GM19395 (cell line): ENCODE measurements at regions not wholly inside any gene's neighbourhood (a gene's known extent, or its start where the extent isn't known, plus 50 kb on each side); places are given as distances from the start of the nearest gene placed in this dataset.

Source experiments
- ATAC-seq: cut with Tn5 transposase; IDR thresholded peaks from one replicate; pipeline ENCODE4 v1.9.1; 2021; ENCODE audit warnings: mild to moderate bottlenecking, moderate library complexity; ENCODE audit not compliant: unreplicated experiment

DNA sequence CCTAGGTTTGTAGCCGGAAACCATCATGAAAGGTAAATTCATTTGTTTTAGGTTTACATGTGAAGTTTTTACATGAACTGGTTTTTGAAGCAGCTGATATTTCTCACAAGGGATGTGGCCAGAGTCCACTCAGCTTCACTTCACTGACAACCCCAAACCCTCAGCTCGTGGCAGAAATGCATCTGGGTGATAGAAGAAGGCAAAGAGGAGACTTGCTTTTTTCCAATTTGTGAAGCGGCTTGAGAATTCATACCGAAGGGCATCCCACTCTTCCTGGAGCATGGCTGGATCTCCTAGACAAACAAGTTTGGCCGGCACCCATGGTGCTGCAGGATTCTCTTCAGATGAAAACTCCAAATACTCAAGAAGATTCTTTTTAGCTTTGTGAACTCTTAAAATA lies 392.8 kb upstream of the CNR1 start:
- no peak for ATAC-seq

GRCh38 chr6:88556663-88557062 lies 390.5 kb upstream of the CNR1 start:
- ATAC-seq = no peak

- no peak for ATAC-seq
Observed at GRCh38 chr6:88548891-88549505, 382.9 kb upstream of the CNR1 start.

- no peak for ATAC-seq
Observed at GRCh38 chr6:88547768-88548167, 381.6 kb upstream of the CNR1 start.

DNA sequence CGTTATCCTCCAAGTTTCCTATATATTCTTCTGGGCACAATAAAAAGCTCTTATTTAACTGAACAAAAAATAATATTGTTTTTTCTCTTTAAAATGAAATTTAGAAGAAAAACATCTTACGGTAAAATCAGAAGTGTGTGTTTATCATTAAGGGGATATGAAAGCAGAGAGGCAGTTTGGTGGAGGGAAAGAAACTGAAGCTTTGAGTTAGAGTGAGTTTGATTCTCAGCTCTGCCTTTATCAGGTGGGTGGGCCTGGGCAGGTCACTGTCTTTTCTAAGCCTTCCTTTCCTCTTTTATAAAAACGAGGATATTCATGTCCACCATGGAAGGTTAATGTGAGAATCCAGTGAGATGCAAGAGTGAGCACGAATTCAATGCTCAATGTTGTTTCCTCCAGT lies 379.8 kb upstream of the CNR1 start:
- ATAC-seq = no peak

DNA sequence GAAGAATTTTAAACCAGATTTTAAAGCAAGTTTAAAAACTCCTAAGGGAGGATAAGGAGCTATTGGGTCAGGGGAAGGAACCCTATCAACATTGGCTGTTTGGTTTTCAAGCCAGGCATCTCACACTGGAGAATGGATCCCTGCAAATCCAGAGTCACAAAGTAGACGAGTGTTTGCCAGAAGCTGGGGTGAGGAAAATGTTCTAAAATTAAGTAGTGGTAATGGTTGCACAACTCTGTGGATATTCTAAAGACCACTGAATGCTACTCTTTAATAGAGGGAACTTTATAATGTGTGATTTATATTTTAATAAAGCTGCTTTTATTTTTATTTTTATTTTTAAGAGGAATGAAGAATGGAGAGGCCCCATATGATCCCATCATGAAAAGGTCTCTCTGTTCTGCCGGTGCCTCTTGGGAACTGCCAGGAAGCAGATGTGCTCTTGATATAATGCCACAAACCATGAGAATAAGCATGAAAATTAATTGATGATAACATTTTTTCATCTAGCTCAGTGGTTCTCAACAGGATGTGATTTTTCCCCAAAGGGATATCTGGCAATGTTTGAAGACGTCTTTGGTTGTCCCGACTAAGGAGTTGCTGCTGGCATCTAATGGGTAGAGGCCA lies 379.0 kb upstream of the CNR1 start:
- ATAC-seq = no peak

- ATAC-seq = no peak
Observed at GRCh38 chr6:88539295-88539764, 373.2 kb upstream of the CNR1 start.

GRCh38 chr6:88538840-88539239 lies 372.7 kb upstream of the CNR1 start:
- no peak for ATAC-seq

DNA sequence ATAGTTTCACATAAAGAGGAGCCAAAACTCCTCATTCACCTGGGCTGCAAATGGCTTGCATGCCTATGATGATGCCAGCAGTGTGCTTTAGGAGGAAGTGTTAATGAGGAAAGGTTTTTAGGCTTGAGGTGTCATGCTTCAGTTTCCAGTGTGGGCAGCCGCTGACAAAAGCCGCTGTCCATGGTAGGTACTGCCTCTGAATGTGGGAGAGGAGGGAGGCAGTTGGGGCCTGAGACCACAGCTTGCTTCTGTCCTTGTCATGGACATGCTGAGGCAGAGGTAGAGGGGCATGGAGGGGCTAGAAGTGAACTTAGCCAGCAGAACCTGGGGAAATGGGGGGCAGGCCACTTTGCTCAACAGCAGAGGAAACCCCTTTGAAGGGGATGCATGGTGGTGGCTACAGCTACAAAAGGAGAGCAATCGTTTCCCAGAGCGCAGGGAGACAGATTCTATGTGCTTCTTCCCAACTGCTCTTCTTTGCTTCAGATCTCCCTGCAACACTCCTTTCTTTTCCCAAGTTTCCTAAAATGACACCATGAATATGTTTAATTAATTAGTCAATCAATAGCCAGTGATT lies 372.1 kb upstream of the CNR1 start:
- no peak for ATAC-seq

GRCh38 chr6:88536071-88536625 lies 370.0 kb upstream of the CNR1 start:
- ATAC-seq = no peak

- ATAC-seq = no peak
Observed at GRCh38 chr6:88535306-88535705, 369.2 kb upstream of the CNR1 start.

GRCh38 chr6:88532241-88532860 lies 366.2 kb upstream of the CNR1 start:
- ATAC-seq = no peak

DNA sequence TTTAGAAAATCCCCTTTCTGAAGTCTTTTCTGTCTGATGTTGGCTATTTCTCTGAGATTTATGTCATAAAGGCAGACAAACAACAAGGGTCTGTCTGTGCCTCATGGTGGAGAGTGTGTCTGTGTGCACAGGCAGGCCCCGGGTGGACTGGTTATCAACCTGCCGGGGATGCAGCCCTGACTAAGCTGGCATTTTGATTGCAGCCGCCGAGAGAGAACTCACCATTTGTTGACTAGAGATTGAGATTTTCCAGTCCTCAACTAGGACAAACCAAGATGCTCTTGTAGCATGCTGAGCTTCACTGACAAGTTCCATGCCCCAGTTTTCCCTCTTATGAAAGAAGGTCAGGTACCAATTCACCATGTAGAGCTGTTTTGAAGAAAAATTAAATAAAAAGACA lies 363.6 kb upstream of the CNR1 start:
- no peak for ATAC-seq

DNA sequence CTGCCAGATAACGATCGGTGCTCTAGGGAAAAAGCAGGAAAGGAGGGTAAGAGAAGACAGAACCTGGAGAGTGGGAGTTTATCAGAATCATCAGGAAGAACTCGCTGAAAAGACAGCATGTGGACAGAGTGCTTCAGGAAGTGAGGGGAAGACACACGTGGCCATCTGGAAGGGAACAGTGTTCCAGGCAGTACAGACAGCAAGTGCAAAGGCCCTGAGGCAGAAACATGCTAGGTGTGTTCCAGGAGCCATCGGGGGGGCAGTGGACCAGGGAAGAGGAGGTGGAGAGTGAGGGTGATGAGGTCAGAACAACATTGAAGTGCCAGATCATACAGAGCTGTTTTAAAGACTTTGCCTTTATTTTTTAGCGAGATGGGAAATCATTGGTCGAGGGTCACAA lies 354.3 kb upstream of the CNR1 start:
- ATAC-seq = no peak

DNA sequence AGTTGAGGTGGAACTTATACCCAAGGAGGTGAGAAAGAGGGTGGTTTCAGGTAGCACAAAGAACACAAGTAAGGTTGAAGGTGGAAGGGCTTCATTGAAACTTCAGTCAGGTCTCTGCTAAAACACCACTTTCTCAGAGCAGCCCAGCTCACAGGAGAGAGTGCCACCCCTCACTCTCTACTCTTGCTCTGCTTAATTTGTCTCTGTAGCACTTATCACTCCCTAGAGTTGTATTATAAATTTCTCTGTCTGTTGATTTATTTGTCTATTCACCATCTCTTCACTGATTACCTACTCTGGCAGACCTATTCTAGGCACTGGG lies 353.8 kb upstream of the CNR1 start:
- ATAC-seq = no peak

DNA sequence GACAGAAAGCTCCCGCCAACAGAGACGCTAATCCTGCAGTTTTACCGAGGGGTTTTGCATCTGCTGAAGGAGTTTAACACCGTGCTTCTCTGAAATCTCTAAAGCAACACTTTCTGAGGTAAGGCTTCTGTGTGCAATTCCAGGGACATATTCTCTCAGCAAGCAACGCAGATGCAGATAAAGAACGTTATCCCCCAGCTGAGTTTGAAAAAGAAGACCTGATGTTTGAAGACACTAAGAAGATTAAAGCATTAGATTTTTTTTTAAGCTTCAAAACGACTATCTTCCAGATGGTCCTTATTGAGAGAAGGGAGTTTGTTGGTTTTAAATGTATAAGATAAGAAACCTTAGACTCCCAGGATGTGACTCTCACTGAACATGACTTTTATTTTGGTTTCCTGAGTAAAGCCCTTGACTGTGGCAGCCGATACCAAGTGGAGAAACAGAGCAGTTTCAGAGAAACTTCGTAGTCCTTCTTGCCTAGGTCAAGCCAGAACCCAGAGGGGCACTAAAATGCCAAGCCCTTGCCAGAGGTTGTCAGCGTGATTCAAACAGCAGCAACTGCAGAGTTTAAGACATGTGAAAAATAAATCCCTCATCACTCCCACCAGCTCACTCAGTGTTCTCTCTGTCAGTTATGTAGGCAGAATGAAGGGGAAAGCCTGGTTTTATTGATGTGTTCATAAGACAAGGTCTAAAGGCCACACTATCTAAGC lies 353.3 kb upstream of the CNR1 start:
- no peak for ATAC-seq

DNA sequence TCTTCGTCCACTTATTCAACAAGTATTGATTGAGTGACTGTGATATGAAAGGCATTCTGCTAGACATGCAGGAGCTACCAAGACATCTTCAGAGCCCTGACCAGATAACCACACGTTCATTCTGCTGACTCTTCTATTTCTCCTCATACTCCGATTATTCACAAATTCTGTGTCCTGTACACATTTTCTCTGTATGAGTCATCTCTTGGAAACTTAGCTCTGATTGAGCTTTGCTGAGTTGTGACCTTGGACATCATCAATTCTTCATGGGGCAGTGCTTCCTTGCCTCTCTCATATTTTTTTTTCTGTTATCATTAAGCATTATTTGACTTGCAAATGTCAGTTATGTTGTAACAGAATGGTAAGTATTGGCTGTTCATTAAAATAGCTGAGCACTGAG lies 351.6 kb upstream of the CNR1 start:
- ATAC-seq = no peak

DNA sequence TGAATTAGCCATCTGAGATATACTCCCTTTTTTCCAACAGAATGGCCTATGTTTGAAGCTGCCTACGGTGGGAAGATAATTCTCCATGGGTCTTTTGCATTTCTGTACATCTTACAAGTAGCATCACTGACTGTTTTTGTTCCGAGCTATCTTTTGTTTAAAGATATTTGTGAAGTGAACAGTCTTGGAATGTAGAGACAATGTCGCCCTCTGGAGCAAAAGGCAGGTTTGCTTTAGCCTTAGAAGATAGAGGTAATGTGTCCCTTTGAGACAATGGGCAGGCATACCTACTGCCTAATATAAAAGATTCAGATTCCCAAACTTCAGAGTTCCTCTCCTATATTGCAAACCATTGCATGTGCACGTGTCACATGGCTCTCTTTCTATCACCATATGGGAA lies 347.8 kb upstream of the CNR1 start:
- ATAC-seq = no peak

GRCh38 chr6:88513471-88513870 lies 347.3 kb upstream of the CNR1 start:
- ATAC-seq = no peak

DNA sequence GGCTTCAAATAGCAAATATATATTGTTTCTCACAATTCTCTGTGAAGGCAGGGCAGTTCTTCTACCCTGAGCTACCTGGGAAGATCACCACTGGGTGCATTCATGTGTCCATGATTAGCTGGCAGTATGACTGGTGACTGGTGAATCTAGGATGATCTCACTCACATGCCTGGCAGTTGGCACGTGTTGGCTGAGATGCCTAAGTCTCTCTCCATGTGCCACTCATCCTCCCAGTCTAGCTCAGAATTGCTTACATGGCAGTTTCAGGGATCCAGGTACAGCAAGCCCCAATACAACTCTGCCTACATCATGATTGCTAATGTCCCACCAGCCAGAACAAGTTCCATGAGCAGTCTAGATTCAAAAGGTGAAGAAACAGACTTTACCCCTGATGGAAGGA lies 346.8 kb upstream of the CNR1 start:
- no peak for ATAC-seq

GRCh38 chr6:88502391-88502790 lies 336.2 kb upstream of the CNR1 start:
- no peak for ATAC-seq
